ENCODE measurements at regions not wholly inside any gene's neighbourhood (a gene's known extent, or its start where the extent isn't known, plus 50 kb on each side); places are given as distances from the start of the nearest gene placed in this dataset.

GRCh38 chr9:89751079-89751825, 146.4 kb downstream of the GADD45G start:
- TF ChIP-seq CTCF (tag by site-specific recombination; IDR thresholded peaks at IDR 0.05) = no peak
- TF ChIP-seq ZBTB26 (tag by site-specific recombination; optimal IDR thresholded peaks at IDR 0.05) = no peak
- TF ChIP-seq SCRT1 (tag by site-specific recombination; IDR thresholded peaks at IDR 0.05; ENCODE audit: borderline replicate concordance) = no peak
- no peak for TF ChIP-seq ZNF292 (tag by site-specific recombination; IDR thresholded peaks at IDR 0.05; ENCODE audit: borderline replicate concordance, low read depth)
- TF ChIP-seq REST (tag by site-specific recombination; IDR thresholded peaks at IDR 0.05) = no peak
- TF ChIP-seq PBX3 (CRISPR knock-in tag; IDR thresholded peaks at IDR 0.05) = no peak
- no peak for TF ChIP-seq ZNF157 (tag by site-specific recombination; IDR thresholded peaks at IDR 0.05)
- no peak for TF ChIP-seq ZNF114 (tag by site-specific recombination; IDR thresholded peaks at IDR 0.05)
- no peak for TF ChIP-seq ZNF133 (tag by site-specific recombination; IDR thresholded peaks at IDR 0.05)
- TF ChIP-seq ZNF433 (tag by site-specific recombination; IDR thresholded peaks at IDR 0.05; ENCODE audit: low read depth) = no peak
- TF ChIP-seq OSR2 (tag by site-specific recombination; IDR thresholded peaks at IDR 0.05) = no peak
